MM.1S (cell line): ENCODE measurements at regions not wholly inside any gene's neighbourhood (a gene's known extent, or its start where the extent isn't known, plus 50 kb on each side); places are given as distances from the start of the nearest gene placed in this dataset.

Source experiments
- CTCF ChIP-seq: fragments of 300-600 bp; sonication (generic); IDR thresholded peaks from 2 replicates; pipeline ENCODE4 v1.5.1; 2016; ENCODE audit warnings: antibody characterized with exemption, low read length, mixed read lengths
- EZH2phosphoT487 ChIP-seq: fragments of 300-600 bp; sonication (generic); IDR thresholded peaks from 2 replicates; pipeline ENCODE4 v1.6.1; 2018; ENCODE audit warnings: antibody characterized with exemption, low read length

GRCh38 chrX:124518885-124519284 lies 172.5 kb downstream of the SH2D1A start:
- TF ChIP-seq CTCF (no peak), EZH2phosphoT487 (no peak)
